Gastroesophageal sphincter (tissue), 3 donors: ENCODE measurements at regions not wholly inside any gene's neighbourhood (a gene's known extent, or its start where the extent isn't known, plus 50 kb on each side); places are given as distances from the start of the nearest gene placed in this dataset.

Experiments
- CTCF ChIP-seq, 4 experiments: fragments of 200-600 bp in 2 of 4; fragments of 450-650 bp in 2 of 4; sonication (generic) in 1 of 4; IDR thresholded peaks; one replicate each; pipeline ENCODE4 v1.5.1; 2017 to 2019; ENCODE audit warnings: antibody characterized with exemption in 4 of 4, mild to moderate bottlenecking in 2 of 4, moderate library complexity in 2 of 4
- POLR2A ChIP-seq, 2 donors: fragments of 450-650 bp; IDR thresholded peaks; one replicate each; pipeline ENCODE4 v1.6.1; 2017; ENCODE audit warnings: antibody characterized with exemption in 2 of 2, mild to moderate bottlenecking in 2 of 2, moderate library complexity in 1 of 2

GRCh38 chr4:28774344-28774743, 1913.7 kb downstream of the STIM2 start:
- TF ChIP-seq CTCF (IDR thresholded peaks at IDR 0.05) = no peak
- no peak for TF ChIP-seq POLR2A (IDR thresholded peaks at IDR 0.05)
